GM21723 (cell line): ENCODE measurements at regions not wholly inside any gene's neighbourhood (a gene's known extent, or its start where the extent isn't known, plus 50 kb on each side); places are given as distances from the start of the nearest gene placed in this dataset.

Source experiments
- ATAC-seq: cut with Tn5 transposase; IDR thresholded peaks from one replicate; pipeline ENCODE4 v1.9.1; 2021; ENCODE audit warnings: mild to moderate bottlenecking, moderate library complexity; ENCODE audit not compliant: unreplicated experiment

DNA sequence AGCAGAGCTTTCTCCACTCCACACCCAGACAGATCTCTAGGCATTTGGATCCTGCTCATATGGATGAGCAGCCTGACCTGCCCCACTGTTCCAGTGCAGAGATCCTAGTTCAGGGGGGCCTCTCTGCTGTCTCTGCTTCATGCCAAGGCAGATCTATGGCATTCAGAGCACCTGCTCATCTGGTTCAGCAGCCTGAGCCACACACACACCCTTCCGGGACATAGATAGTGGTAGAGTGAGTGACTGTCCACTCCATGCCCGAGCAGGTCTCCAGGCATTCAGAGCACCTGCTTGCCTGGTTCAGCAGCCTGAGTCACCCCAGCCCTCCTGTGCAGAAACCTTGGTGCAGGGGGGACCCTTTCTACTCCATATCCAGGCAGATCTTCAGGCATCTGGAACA lies 54.3 kb upstream of the ZNF800 start:
- no peak for ATAC-seq
